CD14-positive monocyte (primary cell): ENCODE measurements at regions not wholly inside any gene's neighbourhood (a gene's known extent, or its start where the extent isn't known, plus 50 kb on each side); places are given as distances from the start of the nearest gene placed in this dataset.

Source experiments
- DNase-seq, 3 donors: peaks; one replicate each; pipeline ENCODE4 v3.0.0-alpha.2; 2011 to 2022
- H2AFZ ChIP-seq: 2 replicates; pipeline ENCODE4 v1.6.0; 2012; ENCODE audit warnings: mild to moderate bottlenecking, low read depth, low read length, inconsistent platforms; ENCODE audit not compliant: insufficient read depth, poor library complexity, severe bottlenecking
- H3K27ac ChIP-seq, 2 donors: 1 replicate in 1 of 2; 2 replicates in 1 of 2; pipeline ENCODE4 v1.5.1; 2012 to 2013; ENCODE audit warnings: low read length in 2 of 2, control low read depth in 1 of 2, inconsistent platforms in 1 of 2, low read depth in 1 of 2, mild to moderate bottlenecking in 1 of 2
- H3K27me3 ChIP-seq, 2 donors: one replicate each; pipeline versions ENCODE4 v1.6.0 to v1.6.1; 2011 to 2013; ENCODE audit warnings: low read length in 2 of 2; ENCODE audit not compliant: control insufficient read depth in 2 of 2, insufficient read depth in 2 of 2
- H3K36me3 ChIP-seq, 2 donors: replicated peaks in 1 of 2; 1 replicate in 1 of 2; 2 replicates in 1 of 2; pipeline versions ENCODE4 v1.5.1 to v1.6.1; 2012 to 2013; ENCODE audit warnings: low read length in 2 of 2, control low read depth in 1 of 2, inconsistent platforms in 1 of 2, mild to moderate bottlenecking in 1 of 2; ENCODE audit not compliant: insufficient read depth in 2 of 2, control insufficient read depth in 1 of 2
- H3K4me1 ChIP-seq, 2 donors: 1 replicate in 1 of 2; 2 replicates in 1 of 2; pipeline versions ENCODE4 v1.5.1 to v1.6.1; 2012 to 2013; ENCODE audit warnings: low read length in 2 of 2, control low read depth in 1 of 2, inconsistent platforms in 1 of 2, mild to moderate bottlenecking in 1 of 2, moderate library complexity in 1 of 2; ENCODE audit not compliant: insufficient read depth in 2 of 2, control insufficient read depth in 1 of 2
- H3K4me2 ChIP-seq: replicated peaks from 2 replicates; pipeline ENCODE3; 2012; ENCODE audit warnings: low read length, moderate library complexity, mild to moderate bottlenecking; ENCODE audit not compliant: poor library complexity, severe bottlenecking; ENCODE audit errors: extremely low read depth
- H3K4me3 ChIP-seq, 3 experiments: fragments of 200-600 bp in 1 of 3; sonication (generic) in 1 of 3; replicated peaks in 1 of 3; 1 replicate in 2 of 3; 2 replicates in 1 of 3; pipeline ENCODE4 v1.5.1; 2011 to 2013; ENCODE audit warnings: low read length in 3 of 3, mild to moderate bottlenecking in 3 of 3, control low read depth in 2 of 3, low read depth in 2 of 3, inconsistent platforms in 1 of 3, moderate library complexity in 1 of 3
- H3K79me2 ChIP-seq: 2 replicates; pipeline ENCODE4 v1.6.0; 2012; ENCODE audit warnings: mild to moderate bottlenecking, control low read depth, inconsistent platforms, low read length, moderate library complexity; ENCODE audit not compliant: insufficient read depth
- H3K9ac ChIP-seq: 2 replicates; pipeline ENCODE4 v1.6.0; 2017; ENCODE audit warnings: low read length, mild to moderate bottlenecking; ENCODE audit not compliant: insufficient read depth, poor library complexity, severe bottlenecking
- H3K9me3 ChIP-seq, 2 donors: replicated peaks in 1 of 2; 1 replicate in 1 of 2; 2 replicates in 1 of 2; pipeline versions ENCODE4 v1.5.1 to v1.6.1; 2012 to 2013; ENCODE audit warnings: low read length in 2 of 2, control low read depth in 1 of 2; ENCODE audit not compliant: control insufficient read depth in 1 of 2, insufficient read depth in 1 of 2
- H4K20me1 ChIP-seq: 2 replicates; pipeline ENCODE4 v1.6.0; 2012; ENCODE audit warnings: mild to moderate bottlenecking, low read length, control low read depth, moderate library complexity; ENCODE audit not compliant: insufficient read depth
- H3K27ac Mint-ChIP-seq, 7 donors: one replicate each; pipeline ENCODE4 v1.8.0; 2020; ENCODE audit warnings: mild to moderate bottlenecking in 7 of 7, mixed read lengths in 7 of 7, moderate library complexity in 6 of 7, inconsistent platforms in 2 of 7
- H3K27me3 Mint-ChIP-seq, 3 donors: one replicate each; pipeline ENCODE4 v1.8.0; 2021 to 2022; ENCODE audit warnings: low read depth in 3 of 3, mild to moderate bottlenecking in 3 of 3, mixed read lengths in 3 of 3, moderate library complexity in 3 of 3, inconsistent platforms in 1 of 3
- H3K36me3 Mint-ChIP-seq, 2 donors: one replicate each; pipeline ENCODE4 v1.8.0; 2020; ENCODE audit warnings: mixed read lengths in 2 of 2, inconsistent platforms in 1 of 2, mild to moderate bottlenecking in 1 of 2
- H3K4me1 Mint-ChIP-seq: one replicate; pipeline ENCODE4 v1.8.0; 2020; ENCODE audit warnings: mild to moderate bottlenecking, mixed read lengths
- H3K4me3 Mint-ChIP-seq, 2 donors: one replicate each; pipeline ENCODE4 v1.8.0; 2020; ENCODE audit warnings: mild to moderate bottlenecking in 2 of 2, mixed read lengths in 2 of 2, moderate library complexity in 1 of 2
- H3K9me3 Mint-ChIP-seq, 7 donors: one replicate each; pipeline ENCODE4 v1.8.0; 2020 to 2022; ENCODE audit warnings: mixed read lengths in 7 of 7, mild to moderate bottlenecking in 6 of 7, moderate library complexity in 6 of 7, inconsistent platforms in 2 of 7
- WGBS: methylation state at CpG from one replicate; pipeline ENCODE4 v1.1.5; 2013; ENCODE audit warnings: missing lambda C conversion rate; ENCODE audit not compliant: insufficient coverage; 5-methylcytosine and 5-hydroxymethylcytosine counted together
- intact Hi-C, 2 donors: fragments of 100-400 bp; cut with micrococcal nuclease; formaldehyde crosslinking; loops; one replicate each; pipeline versions ENCODE4 v1.15.0 to v1.15.1; 2023
- TF ChIP-seq, protein P1 (sequence below): fragments of 200-600 bp; IDR thresholded peaks from one replicate; pipeline ENCODE4 v1.8.0; 2022; ENCODE audit warnings: antibody characterized with exemption, mild to moderate bottlenecking

DNA sequence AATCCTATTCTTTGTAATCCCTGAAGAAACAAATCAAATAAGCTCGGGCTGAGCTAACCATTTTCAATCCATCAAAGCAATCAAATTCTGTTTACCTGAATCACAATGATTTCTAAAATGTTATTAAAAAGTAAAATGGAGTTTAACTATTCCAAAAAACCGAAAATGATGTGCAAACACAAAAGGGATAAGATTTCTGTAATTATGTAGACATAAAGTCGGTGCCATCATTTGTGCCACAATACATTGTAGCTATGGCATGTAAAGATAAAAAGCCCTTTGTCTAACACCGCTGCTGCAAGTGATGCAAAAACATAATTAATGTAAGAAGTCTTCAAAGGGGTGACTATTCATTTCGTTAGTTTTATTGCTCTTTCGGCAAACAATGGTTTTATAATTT is 125.1 kb upstream of the FAM204A start:
- Histone ChIP-seq H2AFZ (no peak overlapping the region), H3K36me3 (no peaks in the 10 kb centered on the region), H3K4me3 (no peak overlapping the region), H3K4me1 (no peaks in the 10 kb centered on the region), H3K4me2 (no peak overlapping the region), H3K9ac (no peak overlapping the region), H3K79me2 (no peaks in the 10 kb centered on the region), H3K9me3 (peaks cover 0 to 6% of the 10 kb centered on the region in 2 donors), H3K27me3 (peaks cover 1 to 4% of the 10 kb centered on the region in 2 donors), H3K27ac (no peak overlapping the region), H4K20me1 (no peaks in the 10 kb centered on the region)
- TF ChIP-seq, protein P1, sequence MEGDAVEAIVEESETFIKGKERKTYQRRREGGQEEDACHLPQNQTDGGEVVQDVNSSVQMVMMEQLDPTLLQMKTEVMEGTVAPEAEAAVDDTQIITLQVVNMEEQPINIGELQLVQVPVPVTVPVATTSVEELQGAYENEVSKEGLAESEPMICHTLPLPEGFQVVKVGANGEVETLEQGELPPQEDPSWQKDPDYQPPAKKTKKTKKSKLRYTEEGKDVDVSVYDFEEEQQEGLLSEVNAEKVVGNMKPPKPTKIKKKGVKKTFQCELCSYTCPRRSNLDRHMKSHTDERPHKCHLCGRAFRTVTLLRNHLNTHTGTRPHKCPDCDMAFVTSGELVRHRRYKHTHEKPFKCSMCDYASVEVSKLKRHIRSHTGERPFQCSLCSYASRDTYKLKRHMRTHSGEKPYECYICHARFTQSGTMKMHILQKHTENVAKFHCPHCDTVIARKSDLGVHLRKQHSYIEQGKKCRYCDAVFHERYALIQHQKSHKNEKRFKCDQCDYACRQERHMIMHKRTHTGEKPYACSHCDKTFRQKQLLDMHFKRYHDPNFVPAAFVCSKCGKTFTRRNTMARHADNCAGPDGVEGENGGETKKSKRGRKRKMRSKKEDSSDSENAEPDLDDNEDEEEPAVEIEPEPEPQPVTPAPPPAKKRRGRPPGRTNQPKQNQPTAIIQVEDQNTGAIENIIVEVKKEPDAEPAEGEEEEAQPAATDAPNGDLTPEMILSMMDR, result no peak
- Mint-ChIP-seq H3K4me3 (no peak overlapping the region), H3K27ac (no peak overlapping the region), H3K27me3 (peaks cover 7 to 20% (median 18%) of the 10 kb centered on the region in 3 donors), H3K9me3 (peaks cover 0 to 8% (median 1%) of the 10 kb centered on the region in 7 donors), H3K4me1 (no peaks in the 10 kb centered on the region), H3K36me3 (no peaks in the 10 kb centered on the region)
- WGBS, result 92% methylated on average over 2 of the region's 6 CpGs
- intact Hi-C loops, result no loop called here
- DNase-seq, result no peak

DNA sequence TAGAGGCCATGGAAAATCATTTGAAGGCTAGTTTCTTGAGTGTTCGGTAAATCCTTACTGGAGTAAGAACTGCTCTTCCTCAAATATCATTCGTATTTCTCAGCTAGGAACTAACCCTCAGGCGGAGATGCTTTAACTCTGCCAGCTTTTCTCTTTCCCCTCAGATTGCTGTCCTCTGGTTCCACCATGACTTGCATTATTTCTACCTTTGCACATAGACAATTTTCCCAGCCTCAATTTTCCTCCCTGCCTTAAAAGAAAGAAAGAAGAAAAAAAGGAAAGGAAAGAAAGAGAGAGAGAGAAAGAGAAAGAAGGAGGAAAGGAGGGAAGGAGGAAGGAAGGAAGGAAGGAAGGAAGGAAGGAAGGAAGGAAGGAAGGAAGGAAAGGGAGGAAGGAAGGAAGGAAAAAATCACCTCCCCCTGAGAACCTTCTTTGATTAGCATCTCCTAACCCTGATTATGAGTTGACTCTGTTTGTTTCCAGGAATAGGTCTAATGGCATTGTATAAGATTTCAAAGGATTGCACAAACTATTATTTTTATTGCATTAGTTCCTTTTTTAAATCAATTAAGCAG is 123.3 kb upstream of the FAM204A start:
- Mint-ChIP-seq H3K27ac (no peak overlapping the region), H3K9me3 (peaks cover 0 to 6% (median 0%) of the 10 kb centered on the region in 7 donors), H3K27me3 (peaks cover 10 to 23% (median 12%) of the 10 kb centered on the region in 3 donors), H3K36me3 (no peaks in the 10 kb centered on the region), H3K4me1 (no peaks in the 10 kb centered on the region), H3K4me3 (no peak overlapping the region)
- H3K79me2 ChIP-seq, result no peaks in the 10 kb centered on the region
- H3K4me3 ChIP-seq, result no peak overlapping the region
- H3K9me3 ChIP-seq, result no peaks in the 10 kb centered on the region
- no peaks in the 10 kb centered on the region for H3K4me1 ChIP-seq
- H3K9ac ChIP-seq, result no peak overlapping the region
- WGBS, result 67% methylated on average over 3 of the region's 3 CpGs
- H3K36me3 ChIP-seq, result no peaks in the 10 kb centered on the region
- intact Hi-C loops, result no loop called here
- H3K27me3 ChIP-seq, result peaks cover 0 to 9% of the 10 kb centered on the region in 2 donors
- H3K4me2 ChIP-seq, result no peak overlapping the region
- H2AFZ ChIP-seq, result no peak overlapping the region
- H4K20me1 ChIP-seq, result no peaks in the 10 kb centered on the region
- DNase-seq, result no peak
- H3K27ac ChIP-seq, result no peak overlapping the region
- TF ChIP-seq, protein P1, result no peak
